PC-3 (cell line): ENCODE measurements at regions not wholly inside any gene's neighbourhood (a gene's known extent, or its start where the extent isn't known, plus 50 kb on each side); places are given as distances from the start of the nearest gene placed in this dataset.

ENCODE experiments used
- ATAC-seq: fragments of 200-7000 bp; cut with Tn5 transposase; 2 replicates; pipeline ENCODE4 v1.9.1; 2020; ENCODE audit warnings: mild to moderate bottlenecking, moderate library complexity
- BruUV-seq: library from RNA; stranded (reverse); fragments of 400-500 nt; replicated peaks from 2 replicates; lab custom pipeline; 2021; lab: Mats Ljungman, UMichigan
- CTCF ChIA-PET: fragments of 300-600 bp; sonication (Branson Sonifier 250); formaldehyde crosslinking; loops from one replicate; lab custom pipeline; 2022; ENCODE audit warnings: antibody characterized with exemption; lab: Charles Lee
- POLR2A ChIA-PET: fragments of 300-600 bp; sonication (Branson Sonifier 250); formaldehyde crosslinking; loops from one replicate; lab custom pipeline; 2022; ENCODE audit warnings: antibody characterized with exemption; ENCODE audit not compliant: unreplicated experiment; lab: Charles Lee
- DNase-seq: peaks from one replicate; pipeline ENCODE4 v3.0.0-alpha.2; 2015
- H2AFZ ChIP-seq: fragments of 300-600 bp; sonication (generic); 2 replicates; pipeline ENCODE4 v1.6.0; 2016; ENCODE audit warnings: antibody characterized with exemption, low read length
- H3F3A ChIP-seq: fragments of 300-600 bp; sonication (generic); one replicate; pipeline ENCODE4 v1.6.0; 2017; ENCODE audit warnings: antibody characterized with exemption, low read length, control low read depth, mild to moderate bottlenecking; ENCODE audit not compliant: unreplicated experiment
- H3K27ac ChIP-seq: fragments of 300-600 bp; sonication (generic); 2 replicates; pipeline ENCODE4 v1.5.1; 2016; ENCODE audit warnings: mild to moderate bottlenecking, low read length
- H3K27me3 ChIP-seq: fragments of 300-600 bp; sonication (generic); 2 replicates; pipeline ENCODE4 v1.6.1; 2016; ENCODE audit warnings: low read length, mixed read lengths
- H3K36me3 ChIP-seq: fragments of 300-600 bp; sonication (generic); 2 replicates; pipeline ENCODE4 v1.6.1; 2016; ENCODE audit warnings: low read depth, mixed run types, low read length, mixed read lengths
- H3K4me1 ChIP-seq: fragments of 300-600 bp; sonication (generic); 2 replicates; pipeline ENCODE4 v1.5.1; 2016; ENCODE audit warnings: low read length; ENCODE audit not compliant: insufficient read depth
- H3K4me2 ChIP-seq: fragments of 300-600 bp; sonication (generic); 2 replicates; pipeline ENCODE4 v1.6.0; 2016; ENCODE audit warnings: low read length
- H3K4me3 ChIP-seq: fragments of 300-600 bp; sonication (generic); 2 replicates; pipeline ENCODE4 v1.5.1; 2016; ENCODE audit warnings: mild to moderate bottlenecking, low read length, mixed read lengths
- H3K79me2 ChIP-seq: fragments of 300-600 bp; sonication (generic); 2 replicates; pipeline ENCODE4 v1.6.1; 2017; ENCODE audit warnings: low read length, mixed read lengths
- H3K9ac ChIP-seq: fragments of 300-600 bp; sonication (generic); 2 replicates; pipeline ENCODE4 v1.6.0; 2016; ENCODE audit warnings: mild to moderate bottlenecking, low read length
- H3K9me2 ChIP-seq: fragments of 300-600 bp; sonication (generic); replicated peaks from 2 replicates; pipeline ENCODE4 v1.6.1; 2016; ENCODE audit warnings: mixed run types, low read length, mixed read lengths
- H3K9me3 ChIP-seq: fragments of 300-600 bp; sonication (generic); 2 replicates; pipeline ENCODE4 v1.6.1; 2016; ENCODE audit warnings: low read length, mixed read lengths
- H4K20me1 ChIP-seq: fragments of 300-600 bp; sonication (generic); 2 replicates; pipeline ENCODE4 v1.6.1; 2016; ENCODE audit warnings: low read length, mixed read lengths
- CTCF ChIP-seq: fragments of 300-600 bp; sonication (generic); conservative IDR thresholded peaks from 2 replicates; pipeline ENCODE4 v1.5.1; 2017; ENCODE audit warnings: antibody characterized with exemption, low read depth, mild to moderate bottlenecking, low read length
- EZH2 ChIP-seq: fragments of 300-600 bp; sonication (generic); IDR thresholded peaks from one replicate; pipeline ENCODE4 v1.6.1; 2017; ENCODE audit warnings: antibody characterized with exemption, mild to moderate bottlenecking, low read length; ENCODE audit not compliant: unreplicated experiment
- EZH2phosphoT487 ChIP-seq: fragments of 300-600 bp; sonication (generic); IDR thresholded peaks from 2 replicates; pipeline ENCODE4 v1.6.1; 2018; ENCODE audit warnings: mild to moderate bottlenecking, antibody characterized with exemption, low read length, borderline replicate concordance
- intact Hi-C: fragments of 100-400 bp; cut with micrococcal nuclease; formaldehyde crosslinking; loops from 2 replicates; pipeline ENCODE4 v1.9.0; 2023

DNA sequence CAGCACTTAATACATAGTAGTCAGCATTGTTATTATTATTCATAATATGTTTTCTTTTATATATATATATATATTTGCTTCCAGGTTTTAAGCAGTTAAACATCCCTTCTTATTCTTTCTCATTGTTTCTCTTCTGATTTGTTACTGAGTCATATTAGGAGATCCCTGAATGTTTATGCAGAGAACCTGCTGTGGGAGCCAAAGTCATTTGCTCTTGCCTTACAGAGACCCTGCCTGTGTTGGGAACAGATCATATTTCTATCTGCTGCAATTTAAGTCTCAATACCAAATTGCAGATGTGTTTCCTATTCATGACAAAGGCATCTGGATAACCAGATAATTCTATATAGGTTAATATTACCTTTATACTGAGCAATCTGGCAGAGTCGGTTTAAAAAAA is 323.0 kb upstream of the UMPS start:
- Histone ChIP-seq H3K27ac (no peak overlapping the region), H2AFZ (no peak overlapping the region), H3K9ac (no peak overlapping the region), H4K20me1 (no peaks in the 10 kb centered on the region), H3K36me3 (no peaks in the 10 kb centered on the region), H3K9me2 (no peaks in the 10 kb centered on the region), H3F3A (no peaks in the 10 kb centered on the region), H3K4me2 (0 out of 2 replicates have a peak overlapping the region, but pooled peaks have one; percentile 8), H3K4me3 (no peak overlapping the region), H3K27me3 (no peaks in the 10 kb centered on the region), H3K4me1 (peaks cover 30% of the 10 kb centered on the region), H3K79me2 (no peaks in the 10 kb centered on the region), H3K9me3 (no peaks in the 10 kb centered on the region)
- ATAC-seq (peak; percentile 57), DNase-seq (peak; percentile 58)
- no peak for TF ChIP-seq CTCF
- no peak for TF ChIP-seq EZH2phosphoT487
- no peak for TF ChIP-seq EZH2
- intact Hi-C loops: no loop called here
- POLR2A ChIA-PET: no interaction called here
- CTCF ChIA-PET: no interaction called here
- no TSS peak for BruUV-seq

DNA sequence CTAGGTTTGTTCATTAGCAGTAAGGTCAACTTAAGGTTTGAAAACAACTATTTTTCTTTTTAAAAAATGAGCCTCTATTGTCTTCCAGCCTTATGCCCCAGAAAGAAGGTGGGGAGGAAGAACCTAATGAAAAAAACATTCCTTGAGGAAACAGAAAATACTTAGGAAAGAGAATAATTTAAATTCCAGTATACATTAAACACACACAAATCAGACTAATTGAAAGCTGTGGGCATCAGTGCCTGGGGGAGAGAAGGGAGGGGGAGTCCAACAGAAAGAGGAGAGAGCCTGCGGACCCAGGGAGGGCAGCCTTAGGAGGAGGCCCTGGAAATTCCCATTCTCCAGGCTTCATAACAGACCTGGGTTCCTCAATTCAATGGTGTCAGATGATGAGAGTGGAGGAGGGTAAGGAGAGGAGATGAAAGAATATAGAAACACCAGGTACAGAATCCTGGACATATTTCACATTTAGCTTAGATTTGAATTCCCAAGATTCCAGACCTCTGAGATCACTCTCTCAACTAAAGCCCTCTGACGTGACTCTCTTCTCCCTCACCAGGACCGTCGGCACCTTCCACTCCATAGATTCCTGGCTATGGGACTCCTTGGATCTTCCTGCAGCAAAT is 320.5 kb upstream of the UMPS start:
- Histone ChIP-seq H3K27ac (no peak overlapping the region), H3F3A (no peaks in the 10 kb centered on the region), H3K4me3 (peak overlapping the region; percentile 8; the same call in 1 of the 2 replicates), H4K20me1 (no peaks in the 10 kb centered on the region), H3K9me3 (no peaks in the 10 kb centered on the region), H3K4me2 (peak overlapping the region; percentile 49), H3K4me1 (peaks cover 30% of the 10 kb centered on the region), H3K36me3 (no peaks in the 10 kb centered on the region), H2AFZ (peak overlapping the region; percentile 57), H3K9ac (no peak overlapping the region), H3K79me2 (no peaks in the 10 kb centered on the region), H3K27me3 (no peaks in the 10 kb centered on the region), H3K9me2 (no peaks in the 10 kb centered on the region)
- ChIA-PET CTCF (no interaction called here), POLR2A (no interaction called here)
- no TSS peak for BruUV-seq
- ATAC-seq: peak; percentile 84
- intact Hi-C loops: no loop called here
- DNase-seq: peak; percentile 90
- TF ChIP-seq CTCF: no peak
- no peak for TF ChIP-seq EZH2phosphoT487
- TF ChIP-seq EZH2: no peak

DNA sequence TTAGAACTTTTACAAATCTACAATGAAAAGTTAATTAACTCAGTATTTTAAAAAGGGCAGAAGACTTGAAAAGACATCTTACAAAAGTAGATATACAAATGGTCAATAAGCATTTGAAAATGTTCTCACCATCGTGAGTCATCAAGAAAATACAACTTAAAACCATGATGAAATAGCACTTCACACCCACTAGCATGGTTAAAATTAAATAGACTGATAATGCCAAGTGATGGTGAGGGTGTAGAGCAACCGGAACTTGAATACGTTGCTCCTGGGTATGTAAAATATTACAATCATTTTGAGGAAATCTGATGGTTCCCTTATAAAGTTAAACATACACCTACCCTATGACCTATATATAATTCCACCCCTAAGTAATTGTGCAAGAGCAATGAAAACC is 319.8 kb upstream of the UMPS start:
- TF ChIP-seq EZH2phosphoT487 (no peak), CTCF (no peak), EZH2 (no peak)
- CTCF ChIA-PET: no interaction called here
- DNase-seq: peak; percentile 22

More for the DNA sequence above, 319.8 kb upstream of the UMPS start:
- peak overlapping the region; percentile 57; the same call in 1 of the 2 replicates for H2AFZ ChIP-seq
- no peaks in the 10 kb centered on the region for H4K20me1 ChIP-seq
- no peaks in the 10 kb centered on the region for H3K27me3 ChIP-seq
- no peaks in the 10 kb centered on the region for H3K9me3 ChIP-seq
- intact Hi-C loops: no loop called here
- no peaks in the 10 kb centered on the region for H3K36me3 ChIP-seq
- ATAC-seq: no peak
- H3K4me3 ChIP-seq: no peak overlapping the region; the same call in 1 of the 2 replicates
- POLR2A ChIA-PET: no interaction called here
- H3K9ac ChIP-seq: no peak overlapping the region
- no peaks in the 10 kb centered on the region for H3F3A ChIP-seq
- BruUV-seq: no TSS peak
- H3K27ac ChIP-seq: no peak overlapping the region
- no peaks in the 10 kb centered on the region for H3K9me2 ChIP-seq
- no peaks in the 10 kb centered on the region for H3K79me2 ChIP-seq
- peaks cover 30% of the 10 kb centered on the region for H3K4me1 ChIP-seq
- H3K4me2 ChIP-seq: peak overlapping the region; percentile 49; the same call in 1 of the 2 replicates
